ENCODE measurements at regions not wholly inside any gene's neighbourhood (a gene's known extent, or its start where the extent isn't known, plus 50 kb on each side); places are given as distances from the start of the nearest gene placed in this dataset.

DNA sequence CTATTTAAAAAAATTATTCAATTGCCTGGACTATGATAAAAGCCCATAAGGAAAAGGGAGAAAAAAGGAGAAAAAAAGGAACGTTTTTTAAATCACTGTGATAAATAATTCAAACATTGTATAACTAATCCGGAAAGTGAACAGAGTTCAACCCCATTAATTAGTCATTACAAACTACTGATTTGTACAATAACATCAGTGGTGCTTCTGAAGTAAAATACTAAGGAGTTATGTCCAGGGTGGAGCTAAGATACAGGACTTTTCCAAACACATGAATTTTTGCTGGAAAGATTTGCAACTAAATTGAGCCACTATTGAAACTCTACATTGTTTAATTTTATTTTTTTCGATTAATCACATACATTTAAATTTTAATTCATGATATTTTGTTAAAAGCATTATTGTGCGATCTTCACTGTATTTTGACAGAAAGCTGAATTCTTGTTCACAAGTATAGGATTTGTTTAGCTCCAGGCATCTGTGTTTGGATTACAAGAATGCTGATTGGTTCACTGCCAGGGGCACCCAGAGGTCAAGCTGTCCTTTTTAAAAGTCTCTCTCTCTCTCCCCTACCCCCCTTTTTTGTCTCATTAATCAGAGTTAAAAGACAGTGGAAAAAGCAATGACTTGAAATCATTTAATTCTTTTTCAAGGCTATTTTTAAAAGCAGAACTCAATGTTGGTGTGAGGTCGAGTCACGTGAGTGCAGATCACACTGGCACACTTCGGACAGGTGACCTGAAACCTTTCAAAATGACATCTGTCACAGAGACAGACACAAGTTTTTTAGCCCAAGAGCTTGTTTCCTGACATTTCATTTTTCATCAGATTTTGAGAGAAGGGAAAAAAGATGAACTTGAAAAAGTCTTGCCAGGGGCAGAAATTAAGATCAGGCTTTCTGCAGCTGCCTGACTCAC, 387.3 kb downstream of the NR2F1-AS1 start (continued):
- no peak for TF ChIP-seq KAT7 (CRISPR knock-in tag; IDR thresholded peaks at IDR 0.05; ENCODE audit: borderline replicate concordance)
- no peak for TF ChIP-seq FOXK1 (CRISPR knock-in tag; IDR thresholded peaks at IDR 0.05)
- TF ChIP-seq, protein P1, sequence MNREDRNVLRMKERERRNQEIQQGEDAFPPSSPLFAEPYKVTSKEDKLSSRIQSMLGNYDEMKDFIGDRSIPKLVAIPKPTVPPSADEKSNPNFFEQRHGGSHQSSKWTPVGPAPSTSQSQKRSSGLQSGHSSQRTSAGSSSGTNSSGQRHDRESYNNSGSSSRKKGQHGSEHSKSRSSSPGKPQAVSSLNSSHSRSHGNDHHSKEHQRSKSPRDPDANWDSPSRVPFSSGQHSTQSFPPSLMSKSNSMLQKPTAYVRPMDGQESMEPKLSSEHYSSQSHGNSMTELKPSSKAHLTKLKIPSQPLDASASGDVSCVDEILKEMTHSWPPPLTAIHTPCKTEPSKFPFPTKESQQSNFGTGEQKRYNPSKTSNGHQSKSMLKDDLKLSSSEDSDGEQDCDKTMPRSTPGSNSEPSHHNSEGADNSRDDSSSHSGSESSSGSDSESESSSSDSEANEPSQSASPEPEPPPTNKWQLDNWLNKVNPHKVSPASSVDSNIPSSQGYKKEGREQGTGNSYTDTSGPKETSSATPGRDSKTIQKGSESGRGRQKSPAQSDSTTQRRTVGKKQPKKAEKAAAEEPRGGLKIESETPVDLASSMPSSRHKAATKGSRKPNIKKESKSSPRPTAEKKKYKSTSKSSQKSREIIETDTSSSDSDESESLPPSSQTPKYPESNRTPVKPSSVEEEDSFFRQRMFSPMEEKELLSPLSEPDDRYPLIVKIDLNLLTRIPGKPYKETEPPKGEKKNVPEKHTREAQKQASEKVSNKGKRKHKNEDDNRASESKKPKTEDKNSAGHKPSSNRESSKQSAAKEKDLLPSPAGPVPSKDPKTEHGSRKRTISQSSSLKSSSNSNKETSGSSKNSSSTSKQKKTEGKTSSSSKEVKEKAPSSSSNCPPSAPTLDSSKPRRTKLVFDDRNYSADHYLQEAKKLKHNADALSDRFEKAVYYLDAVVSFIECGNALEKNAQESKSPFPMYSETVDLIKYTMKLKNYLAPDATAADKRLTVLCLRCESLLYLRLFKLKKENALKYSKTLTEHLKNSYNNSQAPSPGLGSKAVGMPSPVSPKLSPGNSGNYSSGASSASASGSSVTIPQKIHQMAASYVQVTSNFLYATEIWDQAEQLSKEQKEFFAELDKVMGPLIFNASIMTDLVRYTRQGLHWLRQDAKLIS (CRISPR knock-in tag; IDR thresholded peaks at IDR 0.05; ENCODE audit: borderline replicate concordance) = no peak
- TF ChIP-seq SMAD4 (CRISPR knock-in tag; IDR thresholded peaks at IDR 0.05) = no peak
- TF ChIP-seq TCF7 (CRISPR knock-in tag; IDR thresholded peaks at IDR 0.05; ENCODE audit: low read depth) = no peak

DNA sequence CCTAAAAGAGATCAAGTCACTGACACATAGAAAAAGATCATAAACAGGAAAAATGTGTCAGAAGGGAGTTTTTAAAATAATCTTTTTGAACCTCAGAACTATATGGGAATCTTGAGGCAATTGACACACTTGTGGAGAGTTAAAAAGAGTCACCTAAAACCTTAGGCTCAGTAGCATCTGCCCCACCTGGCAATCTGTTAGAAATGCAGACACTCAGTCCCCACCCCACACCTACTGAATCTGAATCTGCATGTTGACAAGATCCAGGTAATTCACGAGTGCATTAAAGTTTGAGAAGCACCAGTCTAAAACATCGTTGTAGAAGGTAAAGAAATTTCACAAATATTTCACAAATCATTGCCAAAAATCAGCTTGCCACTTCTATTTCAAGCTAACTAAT, 388.3 kb downstream of the NR2F1-AS1 start:
- Mint-ChIP-seq H3K9me3 (no peaks in the 10 kb centered on the region), H3K36me3 (no peaks in the 10 kb centered on the region), H3K4me1 (0 out of 2 replicates have a peak, but pooled peaks cover 10% of the 10 kb centered on the region), H3K4me3 (no peak overlapping the region), H3K27me3 (ENCODE audit: low read depth) (no peaks in the 10 kb centered on the region), H3K27ac (no peak overlapping the region)
- ATAC-seq (peak; percentile 82), DNase-seq (ENCODE audit: low spot score) (no peak)
- CTCF ChIA-PET = no interaction called here
- POLR2A ChIA-PET = no interaction called here
- TF ChIP-seq ZNF671 (CRISPR knock-in tag; IDR thresholded peaks at IDR 0.05) (no peak), ZNF121 (CRISPR knock-in tag; IDR thresholded peaks at IDR 0.05) (no peak), JAZF1 (CRISPR knock-in tag; IDR thresholded peaks at IDR 0.05) (no peak), IRF2 (CRISPR knock-in tag; IDR thresholded peaks at IDR 0.05; ENCODE audit: borderline replicate concordance, low read depth) (no peak), FOXK1 (CRISPR knock-in tag; IDR thresholded peaks at IDR 0.05) (no peak), MYBL2 (CRISPR knock-in tag; IDR thresholded peaks at IDR 0.05) (no peak), ZNF416 (CRISPR knock-in tag; IDR thresholded peaks at IDR 0.05) (no peak)
- TF ChIP-seq, protein P2, sequence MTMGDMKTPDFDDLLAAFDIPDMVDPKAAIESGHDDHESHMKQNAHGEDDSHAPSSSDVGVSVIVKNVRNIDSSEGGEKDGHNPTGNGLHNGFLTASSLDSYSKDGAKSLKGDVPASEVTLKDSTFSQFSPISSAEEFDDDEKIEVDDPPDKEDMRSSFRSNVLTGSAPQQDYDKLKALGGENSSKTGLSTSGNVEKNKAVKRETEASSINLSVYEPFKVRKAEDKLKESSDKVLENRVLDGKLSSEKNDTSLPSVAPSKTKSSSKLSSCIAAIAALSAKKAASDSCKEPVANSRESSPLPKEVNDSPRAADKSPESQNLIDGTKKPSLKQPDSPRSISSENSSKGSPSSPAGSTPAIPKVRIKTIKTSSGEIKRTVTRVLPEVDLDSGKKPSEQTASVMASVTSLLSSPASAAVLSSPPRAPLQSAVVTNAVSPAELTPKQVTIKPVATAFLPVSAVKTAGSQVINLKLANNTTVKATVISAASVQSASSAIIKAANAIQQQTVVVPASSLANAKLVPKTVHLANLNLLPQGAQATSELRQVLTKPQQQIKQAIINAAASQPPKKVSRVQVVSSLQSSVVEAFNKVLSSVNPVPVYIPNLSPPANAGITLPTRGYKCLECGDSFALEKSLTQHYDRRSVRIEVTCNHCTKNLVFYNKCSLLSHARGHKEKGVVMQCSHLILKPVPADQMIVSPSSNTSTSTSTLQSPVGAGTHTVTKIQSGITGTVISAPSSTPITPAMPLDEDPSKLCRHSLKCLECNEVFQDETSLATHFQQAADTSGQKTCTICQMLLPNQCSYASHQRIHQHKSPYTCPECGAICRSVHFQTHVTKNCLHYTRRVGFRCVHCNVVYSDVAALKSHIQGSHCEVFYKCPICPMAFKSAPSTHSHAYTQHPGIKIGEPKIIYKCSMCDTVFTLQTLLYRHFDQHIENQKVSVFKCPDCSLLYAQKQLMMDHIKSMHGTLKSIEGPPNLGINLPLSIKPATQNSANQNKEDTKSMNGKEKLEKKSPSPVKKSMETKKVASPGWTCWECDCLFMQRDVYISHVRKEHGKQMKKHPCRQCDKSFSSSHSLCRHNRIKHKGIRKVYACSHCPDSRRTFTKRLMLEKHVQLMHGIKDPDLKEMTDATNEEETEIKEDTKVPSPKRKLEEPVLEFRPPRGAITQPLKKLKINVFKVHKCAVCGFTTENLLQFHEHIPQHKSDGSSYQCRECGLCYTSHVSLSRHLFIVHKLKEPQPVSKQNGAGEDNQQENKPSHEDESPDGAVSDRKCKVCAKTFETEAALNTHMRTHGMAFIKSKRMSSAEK (CRISPR knock-in tag; IDR thresholded peaks at IDR 0.05; ENCODE audit: borderline replicate concordance) = no peak
- TF ChIP-seq, protein P3, sequence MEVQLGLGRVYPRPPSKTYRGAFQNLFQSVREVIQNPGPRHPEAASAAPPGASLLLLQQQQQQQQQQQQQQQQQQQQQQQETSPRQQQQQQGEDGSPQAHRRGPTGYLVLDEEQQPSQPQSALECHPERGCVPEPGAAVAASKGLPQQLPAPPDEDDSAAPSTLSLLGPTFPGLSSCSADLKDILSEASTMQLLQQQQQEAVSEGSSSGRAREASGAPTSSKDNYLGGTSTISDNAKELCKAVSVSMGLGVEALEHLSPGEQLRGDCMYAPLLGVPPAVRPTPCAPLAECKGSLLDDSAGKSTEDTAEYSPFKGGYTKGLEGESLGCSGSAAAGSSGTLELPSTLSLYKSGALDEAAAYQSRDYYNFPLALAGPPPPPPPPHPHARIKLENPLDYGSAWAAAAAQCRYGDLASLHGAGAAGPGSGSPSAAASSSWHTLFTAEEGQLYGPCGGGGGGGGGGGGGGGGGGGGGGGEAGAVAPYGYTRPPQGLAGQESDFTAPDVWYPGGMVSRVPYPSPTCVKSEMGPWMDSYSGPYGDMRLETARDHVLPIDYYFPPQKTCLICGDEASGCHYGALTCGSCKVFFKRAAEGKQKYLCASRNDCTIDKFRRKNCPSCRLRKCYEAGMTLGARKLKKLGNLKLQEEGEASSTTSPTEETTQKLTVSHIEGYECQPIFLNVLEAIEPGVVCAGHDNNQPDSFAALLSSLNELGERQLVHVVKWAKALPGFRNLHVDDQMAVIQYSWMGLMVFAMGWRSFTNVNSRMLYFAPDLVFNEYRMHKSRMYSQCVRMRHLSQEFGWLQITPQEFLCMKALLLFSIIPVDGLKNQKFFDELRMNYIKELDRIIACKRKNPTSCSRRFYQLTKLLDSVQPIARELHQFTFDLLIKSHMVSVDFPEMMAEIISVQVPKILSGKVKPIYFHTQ (CRISPR knock-in tag; IDR thresholded peaks at IDR 0.05) = no peak
- TF ChIP-seq, protein P4, sequence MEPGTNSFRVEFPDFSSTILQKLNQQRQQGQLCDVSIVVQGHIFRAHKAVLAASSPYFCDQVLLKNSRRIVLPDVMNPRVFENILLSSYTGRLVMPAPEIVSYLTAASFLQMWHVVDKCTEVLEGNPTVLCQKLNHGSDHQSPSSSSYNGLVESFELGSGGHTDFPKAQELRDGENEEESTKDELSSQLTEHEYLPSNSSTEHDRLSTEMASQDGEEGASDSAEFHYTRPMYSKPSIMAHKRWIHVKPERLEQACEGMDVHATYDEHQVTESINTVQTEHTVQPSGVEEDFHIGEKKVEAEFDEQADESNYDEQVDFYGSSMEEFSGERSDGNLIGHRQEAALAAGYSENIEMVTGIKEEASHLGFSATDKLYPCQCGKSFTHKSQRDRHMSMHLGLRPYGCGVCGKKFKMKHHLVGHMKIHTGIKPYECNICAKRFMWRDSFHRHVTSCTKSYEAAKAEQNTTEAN (CRISPR knock-in tag; IDR thresholded peaks at IDR 0.05) = no peak
- TF ChIP-seq, protein P5, sequence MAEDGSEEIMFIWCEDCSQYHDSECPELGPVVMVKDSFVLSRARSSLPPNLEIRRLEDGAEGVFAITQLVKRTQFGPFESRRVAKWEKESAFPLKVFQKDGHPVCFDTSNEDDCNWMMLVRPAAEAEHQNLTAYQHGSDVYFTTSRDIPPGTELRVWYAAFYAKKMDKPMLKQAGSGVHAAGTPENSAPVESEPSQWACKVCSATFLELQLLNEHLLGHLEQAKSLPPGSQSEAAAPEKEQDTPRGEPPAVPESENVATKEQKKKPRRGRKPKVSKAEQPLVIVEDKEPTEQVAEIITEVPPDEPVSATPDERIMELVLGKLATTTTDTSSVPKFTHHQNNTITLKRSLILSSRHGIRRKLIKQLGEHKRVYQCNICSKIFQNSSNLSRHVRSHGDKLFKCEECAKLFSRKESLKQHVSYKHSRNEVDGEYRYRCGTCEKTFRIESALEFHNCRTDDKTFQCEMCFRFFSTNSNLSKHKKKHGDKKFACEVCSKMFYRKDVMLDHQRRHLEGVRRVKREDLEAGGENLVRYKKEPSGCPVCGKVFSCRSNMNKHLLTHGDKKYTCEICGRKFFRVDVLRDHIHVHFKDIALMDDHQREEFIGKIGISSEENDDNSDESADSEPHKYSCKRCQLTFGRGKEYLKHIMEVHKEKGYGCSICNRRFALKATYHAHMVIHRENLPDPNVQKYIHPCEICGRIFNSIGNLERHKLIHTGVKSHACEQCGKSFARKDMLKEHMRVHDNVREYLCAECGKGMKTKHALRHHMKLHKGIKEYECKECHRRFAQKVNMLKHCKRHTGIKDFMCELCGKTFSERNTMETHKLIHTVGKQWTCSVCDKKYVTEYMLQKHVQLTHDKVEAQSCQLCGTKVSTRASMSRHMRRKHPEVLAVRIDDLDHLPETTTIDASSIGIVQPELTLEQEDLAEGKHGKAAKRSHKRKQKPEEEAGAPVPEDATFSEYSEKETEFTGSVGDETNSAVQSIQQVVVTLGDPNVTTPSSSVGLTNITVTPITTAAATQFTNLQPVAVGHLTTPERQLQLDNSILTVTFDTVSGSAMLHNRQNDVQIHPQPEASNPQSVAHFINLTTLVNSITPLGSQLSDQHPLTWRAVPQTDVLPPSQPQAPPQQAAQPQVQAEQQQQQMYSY (CRISPR knock-in tag; IDR thresholded peaks at IDR 0.05) = no peak
- TF ChIP-seq, protein P6, sequence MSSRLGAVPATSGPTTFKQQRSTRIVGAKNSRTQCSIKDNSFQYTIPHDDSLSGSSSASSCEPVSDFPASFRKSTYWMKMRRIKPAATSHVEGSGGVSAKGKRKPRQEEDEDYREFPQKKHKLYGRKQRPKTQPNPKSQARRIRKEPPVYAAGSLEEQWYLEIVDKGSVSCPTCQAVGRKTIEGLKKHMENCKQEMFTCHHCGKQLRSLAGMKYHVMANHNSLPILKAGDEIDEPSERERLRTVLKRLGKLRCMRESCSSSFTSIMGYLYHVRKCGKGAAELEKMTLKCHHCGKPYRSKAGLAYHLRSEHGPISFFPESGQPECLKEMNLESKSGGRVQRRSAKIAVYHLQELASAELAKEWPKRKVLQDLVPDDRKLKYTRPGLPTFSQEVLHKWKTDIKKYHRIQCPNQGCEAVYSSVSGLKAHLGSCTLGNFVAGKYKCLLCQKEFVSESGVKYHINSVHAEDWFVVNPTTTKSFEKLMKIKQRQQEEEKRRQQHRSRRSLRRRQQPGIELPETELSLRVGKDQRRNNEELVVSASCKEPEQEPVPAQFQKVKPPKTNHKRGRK (CRISPR knock-in tag; IDR thresholded peaks at IDR 0.05; ENCODE audit: borderline replicate concordance) = no peak
